COLO668 (cell line): ENCODE measurements at regions not wholly inside any gene's neighbourhood (a gene's known extent, or its start where the extent isn't known, plus 50 kb on each side); places are given as distances from the start of the nearest gene placed in this dataset.
A peak's percentile ranks its signal among the peaks of the same experiment; 100 is the strongest.

Source experiments
- DNase-seq: peaks from one replicate; lab custom pipeline; 2025; ENCODE audit not compliant: unreplicated experiment; lab: John Stamatoyannopoulos, UW

GRCh38 chr2:4673025-4673489 lies 969.7 kb downstream of the DCDC2C start:
- DNase-seq, result no peak

- peak; percentile 59 for DNase-seq
Measured at GRCh38 chr2:4674007-4674406, 970.6 kb downstream of the DCDC2C start.

GRCh38 chr2:4675295-4675694 lies 971.9 kb downstream of the DCDC2C start:
- DNase-seq, result no peak

- DNase-seq, result no peak
Measured at GRCh38 chr2:4678927-4679326, 975.6 kb downstream of the DCDC2C start.

- DNase-seq, result no peak
Measured at GRCh38 chr2:4679391-4679790, 976.0 kb downstream of the DCDC2C start.

- DNase-seq, result no peak
Measured at GRCh38 chr2:4684921-4685320, 981.5 kb downstream of the DCDC2C start.

- no peak for DNase-seq
Measured at GRCh38 chr2:4690913-4691312, 987.5 kb downstream of the DCDC2C start.

GRCh38 chr2:4693266-4693665 lies 989.9 kb downstream of the DCDC2C start:
- DNase-seq, result no peak

GRCh38 chr2:4695281-4695861 lies 992.0 kb downstream of the DCDC2C start:
- no peak for DNase-seq

- DNase-seq, result no peak
Measured at GRCh38 chr2:4715065-4715464, 977.1 kb upstream of the SOX11 start.

GRCh38 chr2:4718777-4719176 lies 973.4 kb upstream of the SOX11 start:
- DNase-seq, result no peak

GRCh38 chr2:4725618-4726017 lies 966.6 kb upstream of the SOX11 start:
- no peak for DNase-seq

- DNase-seq, result no peak
Measured at GRCh38 chr2:4732560-4732959, 959.6 kb upstream of the SOX11 start.

- no peak for DNase-seq
Measured at GRCh38 chr2:4745056-4745991, 946.9 kb upstream of the SOX11 start.

GRCh38 chr2:4753721-4754120 lies 938.5 kb upstream of the SOX11 start:
- no peak for DNase-seq

GRCh38 chr2:4762951-4763376 lies 929.2 kb upstream of the SOX11 start:
- DNase-seq, result peak; percentile 62

GRCh38 chr2:4765787-4766530 lies 926.2 kb upstream of the SOX11 start:
- no peak for DNase-seq

- no peak for DNase-seq
Measured at GRCh38 chr2:4775668-4776067, 916.5 kb upstream of the SOX11 start.

GRCh38 chr2:4780679-4781078 lies 911.5 kb upstream of the SOX11 start:
- DNase-seq, result no peak

GRCh38 chr2:4782647-4783046 lies 909.5 kb upstream of the SOX11 start:
- no peak for DNase-seq

GRCh38 chr2:4791488-4791887 lies 900.7 kb upstream of the SOX11 start:
- no peak for DNase-seq

GRCh38 chr2:4792126-4792525 lies 900.1 kb upstream of the SOX11 start:
- no peak for DNase-seq
